ENCODE measurements at regions not wholly inside any gene's neighbourhood (a gene's known extent, or its start where the extent isn't known, plus 50 kb on each side); places are given as distances from the start of the nearest gene placed in this dataset.
"Not testable (repeated sequence)": the region's sequence is repeated elsewhere in the genome, so short reads cannot be mapped to it uniquely, and the experiment has no call there.

- no peak for DNase-seq (ENCODE audit: low spot score)
These were observed 60.0 kb downstream of the DMAC1 start for GRCh38 chr9:7739595-7739994.

GRCh38 chr9:7735311-7735710 is 64.3 kb downstream of the DMAC1 start:
- no peak for DNase-seq (ENCODE audit: low spot score)

GRCh38 chr9:7730164-7730445 is 69.5 kb downstream of the DMAC1 start:
- DNase-seq (ENCODE audit: low spot score): no peak

- DNase-seq (ENCODE audit: low spot score): no peak
These were observed 70.0 kb downstream of the DMAC1 start for GRCh38 chr9:7729371-7730163.

GRCh38 chr9:7721291-7721690 is 78.3 kb downstream of the DMAC1 start:
- no peak for DNase-seq (ENCODE audit: low spot score)

GRCh38 chr9:7713088-7713487 is 86.5 kb downstream of the DMAC1 start:
- DNase-seq (ENCODE audit: low spot score): not testable (repeated sequence)

- DNase-seq (ENCODE audit: low spot score): no peak
These were observed 88.9 kb downstream of the DMAC1 start for GRCh38 chr9:7710686-7711085.

GRCh38 chr9:7707934-7708333 is 91.6 kb downstream of the DMAC1 start:
- DNase-seq (ENCODE audit: low spot score): no peak

GRCh38 chr9:7704543-7704942 is 95.0 kb downstream of the DMAC1 start:
- no peak for DNase-seq (ENCODE audit: low spot score)

- no peak for DNase-seq (ENCODE audit: low spot score)
These were observed 107.7 kb downstream of the DMAC1 start for GRCh38 chr9:7691909-7692308.

GRCh38 chr9:7690014-7690413 is 109.6 kb downstream of the DMAC1 start:
- no peak for DNase-seq (ENCODE audit: low spot score)

- DNase-seq (ENCODE audit: low spot score): no peak
These were observed 111.0 kb downstream of the DMAC1 start for GRCh38 chr9:7688626-7689025.

GRCh38 chr9:7676609-7677156 is 122.9 kb downstream of the DMAC1 start:
- no peak for DNase-seq (ENCODE audit: low spot score)

- DNase-seq (ENCODE audit: low spot score): no peak
These were observed 127.7 kb downstream of the DMAC1 start for GRCh38 chr9:7671847-7672246.

GRCh38 chr9:7668541-7668940 is 131.0 kb downstream of the DMAC1 start:
- DNase-seq (ENCODE audit: low spot score): no peak

- DNase-seq (ENCODE audit: low spot score): no peak
These were observed 133.7 kb downstream of the DMAC1 start for GRCh38 chr9:7665874-7666273.

- DNase-seq (ENCODE audit: low spot score): no peak
These were observed 139.8 kb downstream of the DMAC1 start for GRCh38 chr9:7659766-7660165.

GRCh38 chr9:7656636-7657035 is 142.9 kb downstream of the DMAC1 start:
- no peak for DNase-seq (ENCODE audit: low spot score)

GRCh38 chr9:7653262-7653661 is 146.3 kb downstream of the DMAC1 start:
- no peak for DNase-seq (ENCODE audit: low spot score)

GRCh38 chr9:7640231-7640630 is 159.3 kb downstream of the DMAC1 start:
- DNase-seq (ENCODE audit: low spot score): no peak

GRCh38 chr9:7639471-7639870 is 160.1 kb downstream of the DMAC1 start:
- DNase-seq (ENCODE audit: low spot score): no peak

- no peak for DNase-seq (ENCODE audit: low spot score)
These were observed 162.6 kb downstream of the DMAC1 start for GRCh38 chr9:7636838-7637467.

- DNase-seq (ENCODE audit: low spot score): no peak
These were observed 163.3 kb downstream of the DMAC1 start for GRCh38 chr9:7636309-7636708.

- DNase-seq (ENCODE audit: low spot score): not testable (repeated sequence)
These were observed 173.0 kb downstream of the DMAC1 start for GRCh38 chr9:7626571-7627029.
